ENCODE measurements at regions not wholly inside any gene's neighbourhood (a gene's known extent, or its start where the extent isn't known, plus 50 kb on each side); places are given as distances from the start of the nearest gene placed in this dataset.

- TF ChIP-seq CTCF (IDR thresholded peaks at IDR 0.05; ENCODE audit: insufficient read depth, low read length, poor library complexity, severe bottlenecking) (no peak), EZH2phosphoT487 (conservative IDR thresholded peaks at IDR 0.05; ENCODE audit: low read length) (no peak)
Observed at GRCh38 chr1:90640325-90640724, 76.8 kb downstream of the BARHL2 start.

All from SU-DHL-6 (cell line).